GM13977 (cell line): ENCODE measurements at regions not wholly inside any gene's neighbourhood (a gene's known extent, or its start where the extent isn't known, plus 50 kb on each side); places are given as distances from the start of the nearest gene placed in this dataset.

Experiments
- DNase-seq: peaks from one replicate; pipeline ENCODE4 v3.0.0; 2012; ENCODE audit warnings: low spot score
- CTCF ChIP-seq: IDR thresholded peaks from 2 replicates; pipeline ENCODE4 v1.5.1; 2012; ENCODE audit warnings: mild to moderate bottlenecking, control low read depth; ENCODE audit not compliant: insufficient read depth; ENCODE audit errors: extremely low read depth, missing control alignments
- in situ Hi-C: fragments of 300-500 bp; cut with MboI; formaldehyde crosslinking; loops from one replicate; pipeline ENCODE4 v1.12.0; 2022; ENCODE audit warnings: low sequenced_read_pairs, low pct_unique_long_range_greater_than_20kb, mixed read lengths, inconsistent platforms; ENCODE audit not compliant: unreplicated experiment

DNA sequence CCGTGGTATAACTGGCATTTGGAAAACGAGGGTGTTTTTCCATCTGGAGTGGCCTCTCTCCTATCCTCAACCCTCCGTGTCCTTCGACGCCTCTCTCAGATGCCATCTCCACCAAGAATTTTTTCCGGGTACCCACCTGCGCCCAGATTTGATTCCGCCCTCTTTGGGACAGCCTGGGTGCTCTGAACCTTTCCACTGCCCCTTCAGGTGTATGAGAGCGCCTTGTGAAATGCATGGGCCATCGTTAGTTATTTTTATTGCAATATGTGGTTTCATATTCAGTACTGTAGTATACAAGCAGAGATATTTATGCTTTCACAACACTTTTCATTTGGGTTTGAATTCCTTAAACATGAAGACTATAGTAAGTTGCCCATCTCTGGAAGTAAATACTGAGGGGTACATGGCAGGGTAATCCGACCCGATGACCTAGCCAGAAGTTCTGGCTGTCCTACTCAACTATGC lies 78.2 kb upstream of the IFNE start:
- in situ Hi-C loops: no loop called here
- DNase-seq: no peak
- TF ChIP-seq CTCF: no peak

GRCh38 chr9:21561502-21561901 lies 79.4 kb upstream of the IFNE start:
- in situ Hi-C loops: no loop called here
- no peak for TF ChIP-seq CTCF
- DNase-seq: no peak

DNA sequence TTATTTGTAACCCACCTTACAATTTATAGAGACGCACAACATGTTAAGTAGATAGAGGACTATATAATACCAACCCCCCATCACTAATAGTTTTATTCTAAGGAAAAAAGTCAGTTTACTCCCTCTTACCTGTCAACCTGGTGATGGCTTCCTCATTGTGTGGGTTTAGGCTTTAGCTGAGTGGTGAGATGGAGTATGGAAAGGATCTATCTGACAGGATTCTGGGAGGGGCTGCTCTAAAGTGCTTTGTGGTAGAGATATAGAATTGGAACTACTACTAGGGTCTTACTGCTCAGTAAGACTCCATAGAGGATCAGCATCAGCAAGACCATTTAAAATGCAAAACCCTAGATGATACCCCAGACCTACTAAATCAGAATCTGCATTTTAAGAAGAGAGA lies 82.1 kb upstream of the IFNE start:
- DNase-seq: no peak
- TF ChIP-seq CTCF: no peak
- in situ Hi-C loops: no loop called here

- in situ Hi-C loops: no loop called here
- no peak for TF ChIP-seq CTCF
- DNase-seq: no peak
Observed at GRCh38 chr9:21565155-21565554, 83.0 kb upstream of the IFNE start.

DNA sequence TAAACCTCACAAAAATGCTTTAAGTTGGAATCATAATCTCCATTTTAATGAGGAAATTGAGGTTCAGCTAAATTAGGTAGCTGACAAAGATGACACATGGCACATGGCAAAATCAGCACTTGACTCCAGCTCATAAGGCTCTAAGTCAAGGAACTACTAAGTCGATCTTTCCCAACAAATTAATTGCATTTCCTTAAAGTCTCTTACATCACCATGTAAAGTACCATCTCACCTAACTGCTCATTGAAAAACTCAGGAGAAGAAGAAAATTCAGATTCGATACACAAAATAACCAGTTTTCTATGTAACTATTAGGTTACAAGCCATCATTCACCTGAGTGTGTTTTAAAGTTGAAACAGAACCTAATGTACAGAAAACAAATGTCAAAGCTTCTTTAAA lies 85.8 kb upstream of the IFNE start:
- in situ Hi-C loops: no loop called here
- TF ChIP-seq CTCF: no peak
- no peak for DNase-seq

GRCh38 chr9:21568484-21568883 lies 86.4 kb upstream of the IFNE start:
- in situ Hi-C loops: no loop called here
- DNase-seq: no peak
- no peak for TF ChIP-seq CTCF

- in situ Hi-C loops: no loop called here
- no peak for TF ChIP-seq CTCF
- DNase-seq: no peak
Observed at GRCh38 chr9:21569721-21570120, 87.6 kb upstream of the IFNE start.
